GM12873 (cell line): ENCODE measurements at regions not wholly inside any gene's neighbourhood (a gene's known extent, or its start where the extent isn't known, plus 50 kb on each side); places are given as distances from the start of the nearest gene placed in this dataset.

Experiments
- TF ChIP-seq, protein P1 (sequence below): IDR thresholded peaks from 2 replicates; pipeline ENCODE4 v1.5.1; 2012; ENCODE audit warnings: low read depth, mild to moderate bottlenecking, moderate library complexity, low read length, control low read depth; ENCODE audit not compliant: insufficient read depth; ENCODE audit errors: missing control alignments

DNA sequence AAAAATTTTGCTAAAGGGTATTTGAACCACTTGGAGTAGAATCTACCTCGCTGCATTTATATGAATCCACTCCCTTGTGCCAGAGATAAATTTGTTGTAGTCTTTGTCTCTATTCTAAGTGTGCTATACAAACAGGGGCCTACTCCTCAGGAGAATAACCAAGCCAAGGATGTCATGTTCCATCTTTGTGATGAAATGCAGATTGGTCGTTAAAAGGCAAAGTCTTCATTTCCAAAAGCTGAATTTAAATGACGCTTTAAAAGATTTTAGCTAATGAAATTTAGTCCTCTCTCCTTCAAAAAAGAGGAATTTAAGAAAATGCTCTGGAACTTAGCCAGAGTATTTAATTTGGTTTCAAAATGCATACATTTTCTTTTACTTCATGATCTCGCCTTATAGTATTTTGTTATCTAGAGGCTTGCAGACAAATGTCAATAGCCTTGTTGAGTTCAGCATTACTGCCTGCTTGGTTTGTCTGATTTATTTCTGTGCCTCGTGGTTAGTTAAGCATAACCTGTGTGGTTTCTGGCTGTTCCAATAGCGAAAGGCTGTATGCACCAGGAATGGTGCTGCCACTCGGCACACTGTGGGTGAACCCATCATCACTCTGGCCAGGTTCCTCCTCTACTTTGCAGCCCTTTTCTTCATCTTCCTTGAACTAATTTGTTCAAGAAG lies 417.6 kb downstream of the ZNF521 start:
- TF ChIP-seq, protein P1, sequence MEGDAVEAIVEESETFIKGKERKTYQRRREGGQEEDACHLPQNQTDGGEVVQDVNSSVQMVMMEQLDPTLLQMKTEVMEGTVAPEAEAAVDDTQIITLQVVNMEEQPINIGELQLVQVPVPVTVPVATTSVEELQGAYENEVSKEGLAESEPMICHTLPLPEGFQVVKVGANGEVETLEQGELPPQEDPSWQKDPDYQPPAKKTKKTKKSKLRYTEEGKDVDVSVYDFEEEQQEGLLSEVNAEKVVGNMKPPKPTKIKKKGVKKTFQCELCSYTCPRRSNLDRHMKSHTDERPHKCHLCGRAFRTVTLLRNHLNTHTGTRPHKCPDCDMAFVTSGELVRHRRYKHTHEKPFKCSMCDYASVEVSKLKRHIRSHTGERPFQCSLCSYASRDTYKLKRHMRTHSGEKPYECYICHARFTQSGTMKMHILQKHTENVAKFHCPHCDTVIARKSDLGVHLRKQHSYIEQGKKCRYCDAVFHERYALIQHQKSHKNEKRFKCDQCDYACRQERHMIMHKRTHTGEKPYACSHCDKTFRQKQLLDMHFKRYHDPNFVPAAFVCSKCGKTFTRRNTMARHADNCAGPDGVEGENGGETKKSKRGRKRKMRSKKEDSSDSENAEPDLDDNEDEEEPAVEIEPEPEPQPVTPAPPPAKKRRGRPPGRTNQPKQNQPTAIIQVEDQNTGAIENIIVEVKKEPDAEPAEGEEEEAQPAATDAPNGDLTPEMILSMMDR = no peak

DNA sequence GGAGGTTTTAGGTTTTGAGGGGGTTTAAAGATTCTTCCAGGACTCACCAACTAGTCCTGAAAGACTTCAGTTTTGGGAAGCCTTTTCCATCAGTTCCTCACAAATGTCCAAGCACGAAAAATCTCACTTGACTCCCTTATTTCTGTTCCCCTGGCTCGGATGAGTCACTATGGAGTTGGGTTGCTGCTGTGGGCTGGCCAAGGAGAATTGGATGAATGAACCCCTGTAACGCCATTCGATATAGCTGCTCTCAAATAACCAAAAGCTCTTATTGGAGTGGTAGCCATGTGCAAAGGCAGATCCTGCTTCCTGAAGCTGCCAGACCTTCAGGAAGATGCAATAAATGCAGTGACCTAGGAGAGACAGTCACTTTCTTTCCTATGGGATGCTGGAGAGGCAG lies 417.0 kb downstream of the ZNF521 start:
- TF ChIP-seq, protein P1 = no peak

DNA sequence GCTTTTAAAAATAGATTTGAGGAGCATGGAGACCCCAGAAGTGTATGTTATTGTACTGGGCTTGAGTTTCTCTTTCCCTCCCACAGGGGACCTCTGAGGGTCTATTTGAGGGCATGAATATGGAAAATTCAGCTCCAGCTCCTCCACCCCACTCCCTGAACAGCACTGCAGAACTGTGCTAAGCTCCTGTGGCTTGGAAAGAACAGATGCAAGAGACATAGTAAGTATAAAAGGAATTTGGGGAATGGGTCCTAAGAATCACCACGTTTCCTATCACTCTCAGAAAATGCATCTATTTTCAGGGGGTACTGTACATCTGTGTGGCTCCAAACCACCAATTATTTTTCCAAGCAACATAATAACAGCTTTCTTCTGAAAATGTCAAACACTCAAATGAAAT lies 416.1 kb downstream of the ZNF521 start:
- TF ChIP-seq, protein P1 = no peak

DNA sequence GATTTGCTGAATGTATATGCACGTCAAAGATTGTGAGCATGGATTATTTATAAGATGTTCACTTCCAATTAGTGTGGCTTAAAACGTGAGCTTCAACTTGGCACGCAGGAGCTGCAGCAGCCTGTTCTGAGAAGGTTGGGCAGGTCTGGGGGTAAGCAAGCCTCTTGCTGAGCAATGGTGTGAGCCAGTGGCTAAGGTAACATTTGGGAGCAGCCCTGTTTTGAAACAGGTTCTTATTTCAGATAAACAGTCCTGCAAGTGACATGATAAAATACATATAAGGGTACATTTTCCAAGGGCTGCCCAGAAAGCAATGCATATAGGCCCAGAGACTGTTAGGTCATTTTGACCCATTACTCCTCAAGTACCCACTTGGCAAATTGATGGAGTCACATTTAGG lies 415.3 kb downstream of the ZNF521 start:
- TF ChIP-seq, protein P1 = no peak

DNA sequence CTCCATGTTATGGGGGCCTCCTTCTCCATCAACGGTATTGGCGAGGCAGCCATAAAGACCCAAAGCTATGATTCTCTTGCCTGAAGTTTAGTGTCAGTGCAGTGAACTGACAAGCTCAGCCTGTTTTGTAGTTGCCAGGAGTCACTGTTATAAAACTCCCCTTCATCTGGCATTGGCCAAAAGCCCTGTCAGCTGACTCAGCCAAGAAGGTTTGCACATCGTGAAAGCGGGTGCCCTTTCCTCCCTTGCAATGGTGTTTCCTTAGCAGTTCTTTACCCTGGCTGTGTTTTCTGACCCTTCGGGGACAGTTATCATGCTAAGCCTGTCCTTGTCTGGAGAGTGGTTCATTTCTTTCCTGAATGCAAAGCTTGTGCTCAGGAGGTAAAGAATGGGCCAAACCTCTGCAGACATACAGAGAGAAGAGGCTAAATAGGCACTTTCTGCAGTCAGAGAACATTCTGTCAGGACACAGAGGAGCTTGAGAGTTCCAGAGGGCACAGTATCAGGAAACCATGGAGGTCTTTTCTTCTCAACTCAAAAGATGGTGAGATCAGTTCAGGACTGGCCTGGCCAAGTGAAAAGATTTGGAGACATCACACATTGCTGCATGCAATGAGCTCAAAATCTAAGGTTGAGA lies 414.2 kb downstream of the ZNF521 start:
- TF ChIP-seq, protein P1 = no peak

DNA sequence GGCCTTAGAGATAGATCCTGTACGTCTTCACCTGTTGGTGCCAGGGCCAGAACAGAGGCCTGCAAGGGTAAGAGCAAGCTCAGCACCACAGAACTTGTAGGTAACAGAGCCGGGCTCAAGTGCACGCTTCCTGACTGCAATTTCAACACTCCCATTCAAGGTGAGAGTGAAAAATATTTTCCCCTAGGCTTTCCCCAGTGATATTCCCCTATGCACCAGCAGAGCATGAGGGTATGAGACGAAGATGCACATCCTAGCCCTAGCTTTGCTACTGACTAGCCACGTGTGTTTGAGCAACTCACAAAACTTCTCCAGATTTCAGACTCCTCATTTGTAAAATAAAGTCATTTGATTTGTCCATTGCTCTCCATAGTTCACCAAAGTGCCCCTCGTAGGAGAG lies 411.6 kb downstream of the ZNF521 start:
- TF ChIP-seq, protein P1 = no peak

DNA sequence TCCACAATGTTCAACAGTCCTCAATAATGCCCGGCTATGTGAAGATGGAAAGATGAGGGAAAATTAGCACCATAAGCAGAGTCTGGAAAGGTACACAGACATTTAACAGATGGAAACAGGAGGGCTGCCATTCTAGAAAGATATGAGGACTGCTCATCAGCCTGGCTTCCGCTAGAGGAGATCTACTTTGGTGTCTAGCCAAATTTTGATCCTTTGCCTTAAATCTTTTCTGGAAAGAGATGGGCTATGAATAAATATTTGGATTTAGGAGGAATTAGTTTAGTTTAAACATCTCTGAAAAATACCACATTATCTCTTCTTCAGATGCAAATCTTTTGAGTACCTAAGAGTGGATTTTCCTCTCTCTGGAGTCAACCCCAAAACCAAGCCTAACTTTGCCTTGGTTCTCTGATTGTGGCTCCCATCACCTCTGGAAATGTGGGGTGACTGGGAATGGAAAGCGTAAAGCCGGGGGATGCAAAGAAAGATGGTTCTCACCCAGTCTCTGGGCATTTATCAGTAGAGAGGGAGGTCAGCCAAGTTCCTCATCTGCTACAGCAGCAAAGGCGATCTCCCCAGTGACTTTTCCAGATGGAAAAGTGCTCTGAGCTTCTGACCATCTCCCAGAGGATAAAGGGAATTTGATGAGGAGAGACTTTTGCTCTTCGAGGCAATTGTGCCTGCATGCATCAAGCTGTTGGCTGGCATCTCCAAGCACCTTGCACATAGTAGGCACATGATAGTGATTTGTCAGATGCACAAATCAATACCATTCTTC lies 410.6 kb downstream of the ZNF521 start:
- TF ChIP-seq, protein P1 = no peak
